OCI-LY3 (cell line): ENCODE measurements at regions not wholly inside any gene's neighbourhood (a gene's known extent, or its start where the extent isn't known, plus 50 kb on each side); places are given as distances from the start of the nearest gene placed in this dataset.

Experiments used
- H2AFZ ChIP-seq: fragments of 200-600, 300-600 bp; shearing (Covaris generic); 2 replicates; pipeline ENCODE4 v1.6.0; 2014; ENCODE audit warnings: antibody characterized with exemption, low read depth, low read length
- H3K27ac ChIP-seq: fragments of 200-600, 300-600 bp; sonication (generic); 2 replicates; pipeline ENCODE4 v1.5.1; 2014; ENCODE audit warnings: mild to moderate bottlenecking, low read length, moderate library complexity, mixed read lengths
- H3K27me3 ChIP-seq: fragments of 200-600, 300-600 bp; sonication (generic); 2 replicates; pipeline ENCODE4 v1.6.1; 2014; ENCODE audit warnings: low read depth, low read length, mixed read lengths
- H3K36me3 ChIP-seq: fragments of 200-600, 300-600 bp; sonication (generic); replicated peaks from 2 replicates; pipeline ENCODE3; 2014; ENCODE audit warnings: low read depth, low read length, mixed read lengths
- H3K4me1 ChIP-seq: fragments of 300-600, 200-600 bp; sonication (generic); 2 replicates; pipeline ENCODE4 v1.6.1; 2014; ENCODE audit warnings: low read length, mixed read lengths
- H3K4me2 ChIP-seq: fragments of 200-600, 300-600 bp; sonication (generic); 2 replicates; pipeline ENCODE4 v1.6.1; 2014; ENCODE audit warnings: low read length, mixed read lengths
- H3K4me3 ChIP-seq: fragments of 300-600, 200-600 bp; sonication (generic); 2 replicates; pipeline ENCODE4 v1.5.1; 2014; ENCODE audit warnings: antibody characterized with exemption, mild to moderate bottlenecking, low read length, moderate library complexity
- H3K79me2 ChIP-seq: fragments of 300-600, 200-600 bp; shearing (Covaris generic); 2 replicates; pipeline ENCODE4 v1.6.1; 2014; ENCODE audit warnings: mild to moderate bottlenecking, low read length, mixed read lengths
- H3K9ac ChIP-seq: fragments of 300-600, 200-600 bp; shearing (Covaris generic); 2 replicates; pipeline ENCODE4 v1.6.0; 2014; ENCODE audit warnings: mild to moderate bottlenecking, low read length, moderate library complexity
- H3K9me3 ChIP-seq: fragments of 200-600, 300-600 bp; shearing (Covaris generic); 2 replicates; pipeline ENCODE4 v1.6.1; 2014; ENCODE audit warnings: low read length, mixed read lengths; ENCODE audit not compliant: insufficient read depth
- H4K20me1 ChIP-seq: fragments of 200-600, 300-600 bp; sonication (generic); 2 replicates; pipeline ENCODE4 v1.6.1; 2016; ENCODE audit warnings: low read length, mixed read lengths; ENCODE audit not compliant: insufficient read depth
- CTCF ChIP-seq: fragments of 200-600, 300-600 bp; sonication (generic); IDR thresholded peaks from 2 replicates; pipeline ENCODE4 v1.5.1; 2014; ENCODE audit warnings: antibody characterized with exemption, low read length, low read depth
- EZH2phosphoT487 ChIP-seq: fragments of 200-600 bp; shearing (Covaris generic); IDR thresholded peaks from 2 replicates; pipeline ENCODE4 v1.6.1; 2018; ENCODE audit warnings: antibody characterized with exemption, mixed run types, low read depth

- Histone ChIP-seq H3K79me2 (no peaks in the 10 kb centered on the region), H3K4me1 (no peaks in the 10 kb centered on the region), H3K9ac (no peak overlapping the region), H3K4me3 (no peak overlapping the region), H3K9me3 (no peaks in the 10 kb centered on the region), H4K20me1 (no peaks in the 10 kb centered on the region), H3K27ac (no peak overlapping the region), H3K4me2 (no peak overlapping the region), H2AFZ (no peak overlapping the region), H3K27me3 (no peaks in the 10 kb centered on the region), H3K36me3 (no peaks in the 10 kb centered on the region)
- TF ChIP-seq CTCF (no peak), EZH2phosphoT487 (no peak)
Measured at GRCh38 chr14:26729851-26730250, 132.0 kb upstream of the NOVA1 start.

- H3K27me3 ChIP-seq: no peaks in the 10 kb centered on the region
- no peaks in the 10 kb centered on the region for H3K36me3 ChIP-seq
- H3K9ac ChIP-seq: no peak overlapping the region
- H3K27ac ChIP-seq: no peak overlapping the region
- no peak overlapping the region for H3K4me3 ChIP-seq
- TF ChIP-seq CTCF: peak; percentile 55
- no peak for TF ChIP-seq EZH2phosphoT487
- no peak overlapping the region for H2AFZ ChIP-seq
- H3K79me2 ChIP-seq: no peaks in the 10 kb centered on the region
- H3K4me1 ChIP-seq: no peaks in the 10 kb centered on the region
- H3K4me2 ChIP-seq: no peak overlapping the region
- 0 out of 2 replicates have a peak, but pooled peaks cover 3% of the 10 kb centered on the region for H3K9me3 ChIP-seq
- no peaks in the 10 kb centered on the region for H4K20me1 ChIP-seq
Measured at GRCh38 chr14:26730929-26731618, 133.2 kb upstream of the NOVA1 start.

- Histone ChIP-seq H3K9ac (no peak overlapping the region), H3K36me3 (no peaks in the 10 kb centered on the region), H4K20me1 (no peaks in the 10 kb centered on the region), H3K4me2 (no peak overlapping the region), H3K79me2 (no peaks in the 10 kb centered on the region), H2AFZ (no peak overlapping the region), H3K4me1 (no peaks in the 10 kb centered on the region), H3K9me3 (0 out of 2 replicates have a peak, but pooled peaks cover 3% of the 10 kb centered on the region), H3K27ac (no peak overlapping the region), H3K4me3 (no peak overlapping the region), H3K27me3 (no peaks in the 10 kb centered on the region)
- TF ChIP-seq CTCF: no peak
- TF ChIP-seq EZH2phosphoT487: no peak
Measured at GRCh38 chr14:26735811-26736210, 138.0 kb upstream of the NOVA1 start.

GRCh38 chr14:26738571-26738970, 140.7 kb upstream of the NOVA1 start:
- H3K27me3 ChIP-seq: no peaks in the 10 kb centered on the region
- no peak overlapping the region for H2AFZ ChIP-seq
- no peaks in the 10 kb centered on the region for H3K36me3 ChIP-seq
- no peak overlapping the region for H3K27ac ChIP-seq
- TF ChIP-seq EZH2phosphoT487 (no peak), CTCF (no peak)
- H3K9me3 ChIP-seq: 0 out of 2 replicates have a peak, but pooled peaks cover 3% of the 10 kb centered on the region
- H3K9ac ChIP-seq: no peak overlapping the region
- H3K4me1 ChIP-seq: no peaks in the 10 kb centered on the region
- H3K4me3 ChIP-seq: no peak overlapping the region
- no peaks in the 10 kb centered on the region for H4K20me1 ChIP-seq
- H3K4me2 ChIP-seq: no peak overlapping the region
- no peaks in the 10 kb centered on the region for H3K79me2 ChIP-seq
